HG02678 (cell line): ENCODE measurements at regions not wholly inside any gene's neighbourhood (a gene's known extent, or its start where the extent isn't known, plus 50 kb on each side); places are given as distances from the start of the nearest gene placed in this dataset.

ENCODE experiments used
- ATAC-seq: cut with Tn5 transposase; IDR thresholded peaks from one replicate; pipeline ENCODE4 v1.9.1; 2021; ENCODE audit warnings: mild to moderate bottlenecking, moderate library complexity; ENCODE audit not compliant: unreplicated experiment

GRCh38 chr15:70316059-70316600 lies 218.4 kb upstream of the TLE3 start:
- no peak for ATAC-seq

- ATAC-seq: no peak
These were observed 217.7 kb upstream of the TLE3 start for GRCh38 chr15:70315431-70315830.

GRCh38 chr15:70314688-70315087 lies 217.0 kb upstream of the TLE3 start:
- no peak for ATAC-seq

DNA sequence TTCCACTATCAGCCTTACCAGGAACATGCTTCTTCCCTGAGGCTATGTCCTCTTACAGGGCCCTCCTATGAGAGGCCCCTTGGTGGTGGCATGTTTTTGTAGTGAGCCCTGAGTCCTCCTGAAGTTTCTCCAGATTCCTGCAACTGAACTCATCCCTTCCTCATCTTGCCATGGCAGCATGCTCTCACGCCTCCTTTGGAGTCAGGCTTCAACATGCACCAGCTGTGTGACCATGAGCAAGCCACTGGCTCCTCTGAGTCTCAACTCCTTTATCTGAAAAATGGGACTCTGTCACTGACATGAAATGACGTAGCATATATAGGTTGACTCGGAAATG lies 216.3 kb upstream of the TLE3 start:
- ATAC-seq: no peak

DNA sequence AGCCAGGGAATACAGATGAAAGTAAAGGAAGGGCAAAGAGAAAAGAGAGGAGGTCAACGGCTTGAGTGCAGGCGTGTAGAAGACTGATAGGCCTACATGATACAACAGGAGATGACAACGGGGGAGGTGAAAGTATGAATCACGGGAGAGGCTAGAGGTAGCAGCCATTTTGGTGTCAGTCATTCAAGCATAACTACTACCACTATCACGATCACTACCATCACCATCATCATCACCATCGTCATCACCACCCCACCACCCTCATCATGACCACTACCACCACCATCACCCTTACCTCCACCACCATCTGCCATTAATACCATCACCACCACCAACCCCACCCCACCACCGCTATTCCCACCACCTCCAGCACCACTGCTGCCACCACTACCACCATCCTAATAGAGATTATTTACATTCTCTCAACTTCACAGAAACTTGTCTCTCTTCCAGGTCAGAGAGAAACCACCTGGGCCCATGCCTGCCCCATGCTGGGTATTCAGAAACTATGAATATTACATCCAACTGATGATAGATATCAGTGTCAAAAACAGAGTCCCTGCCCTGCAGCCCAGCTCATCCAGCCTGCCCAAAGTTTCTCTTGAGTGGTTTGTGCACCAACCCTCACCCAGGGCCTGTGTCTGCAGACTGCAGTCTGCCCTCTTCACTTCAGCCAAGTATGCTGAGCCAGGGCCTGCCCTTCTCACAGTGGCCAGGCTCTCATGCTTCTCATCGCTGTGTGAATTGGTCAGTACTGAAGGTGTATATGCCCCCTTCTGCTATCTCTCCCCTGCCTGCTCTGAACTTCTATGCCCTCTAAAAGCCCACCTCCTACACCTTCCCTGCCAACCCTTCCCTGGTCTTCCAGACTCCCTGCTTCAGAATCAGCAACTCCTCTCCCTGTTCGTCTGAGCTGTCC lies 215.6 kb upstream of the TLE3 start:
- ATAC-seq: no peak

DNA sequence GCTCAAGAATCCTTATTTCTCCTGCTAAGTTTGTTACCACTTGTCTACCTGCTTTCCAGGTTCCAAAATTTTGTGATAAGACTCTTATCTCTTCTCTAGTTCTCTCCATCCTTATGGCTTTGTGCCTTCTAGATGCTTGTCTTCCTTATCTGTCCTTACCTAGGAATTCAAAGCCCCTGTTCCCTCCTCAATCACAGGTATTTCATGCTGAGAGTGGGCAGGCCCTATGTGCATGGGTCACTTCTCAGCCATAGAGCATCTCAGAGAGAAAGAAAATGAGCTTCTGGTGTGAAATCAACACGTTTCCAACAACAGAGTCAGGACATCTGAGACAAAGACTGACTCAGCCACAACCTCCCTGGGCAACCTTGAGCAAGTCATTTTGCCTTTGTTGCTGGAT lies 214.1 kb upstream of the TLE3 start:
- ATAC-seq: no peak

DNA sequence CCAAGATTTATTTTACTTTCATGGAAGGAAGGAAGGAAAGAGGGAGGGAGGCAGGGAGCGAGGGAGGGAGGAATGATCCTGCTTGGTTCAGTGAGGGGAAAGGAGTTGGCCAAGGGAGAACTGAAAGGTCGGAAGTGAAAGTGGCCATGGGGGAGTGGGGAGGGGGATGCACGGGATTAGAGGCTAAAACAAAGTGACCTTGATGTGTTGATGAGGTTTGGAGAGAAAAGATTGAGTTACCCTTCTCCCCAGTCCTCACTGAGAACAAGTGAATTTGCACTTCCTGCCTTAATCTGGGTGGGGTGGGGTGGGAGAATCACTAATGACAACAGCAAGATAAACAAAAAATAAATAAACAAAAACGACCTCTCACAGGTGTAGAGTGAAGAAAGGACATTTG lies 212.0 kb upstream of the TLE3 start:
- ATAC-seq: no peak

DNA sequence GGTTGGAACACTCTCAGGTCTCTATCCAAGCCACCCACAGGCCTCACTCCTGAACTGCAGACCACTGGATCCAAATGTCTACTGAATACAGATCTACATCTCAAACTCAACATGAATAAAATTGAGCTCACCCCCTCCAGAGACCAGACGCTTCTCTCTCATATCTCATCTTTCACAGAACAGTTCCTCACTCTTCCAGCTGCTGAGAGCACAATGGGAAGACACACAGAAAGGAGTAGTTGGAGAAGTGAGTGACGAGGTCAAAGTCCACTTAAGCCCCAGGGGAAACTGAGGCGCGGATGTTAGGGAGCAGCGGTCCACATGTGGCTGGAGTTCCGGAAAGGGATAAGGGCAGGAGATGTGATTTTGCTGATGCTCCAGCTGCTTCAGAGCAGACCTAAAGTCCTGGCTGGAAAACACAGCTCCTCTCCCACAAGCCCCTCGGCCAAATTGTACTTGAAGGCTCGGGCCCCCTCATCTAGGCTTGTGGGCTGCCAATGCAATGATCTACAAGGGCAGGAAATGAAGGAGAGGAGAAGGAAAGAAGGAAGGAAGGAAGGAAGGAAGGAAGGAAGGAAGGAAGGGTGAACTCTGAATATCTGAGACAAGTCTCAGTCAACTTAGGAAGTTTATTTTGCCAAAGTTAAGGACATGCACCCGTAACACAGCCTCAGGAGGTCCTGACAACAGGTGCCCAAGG lies 211.2 kb upstream of the TLE3 start:
- no peak for ATAC-seq

- peak; percentile 65 for ATAC-seq
These were observed 210.5 kb upstream of the TLE3 start for GRCh38 chr15:70308011-70308734.

GRCh38 chr15:70306582-70306981 lies 208.9 kb upstream of the TLE3 start:
- no peak for ATAC-seq

- ATAC-seq: no peak
These were observed 208.4 kb upstream of the TLE3 start for GRCh38 chr15:70306081-70306480.

DNA sequence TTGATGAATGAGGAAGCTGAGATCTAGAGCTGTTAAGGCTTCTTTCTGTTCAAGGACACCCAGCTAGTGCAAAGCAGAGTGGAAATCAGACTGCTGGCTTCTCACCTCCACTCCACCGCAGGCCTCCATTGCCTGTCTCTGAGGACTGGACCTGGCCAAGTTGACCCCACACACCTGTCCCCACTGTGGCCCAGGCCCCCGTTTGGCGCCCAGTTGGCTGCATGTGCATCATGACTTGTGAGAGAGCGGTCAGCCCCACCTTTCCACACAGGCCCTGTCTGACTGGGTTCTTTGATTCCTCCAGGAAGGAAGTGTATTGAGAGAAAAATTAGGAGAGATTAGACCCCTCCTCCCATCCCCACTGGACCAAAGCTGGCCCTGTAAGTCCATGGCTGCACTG lies 206.3 kb upstream of the TLE3 start:
- no peak for ATAC-seq

DNA sequence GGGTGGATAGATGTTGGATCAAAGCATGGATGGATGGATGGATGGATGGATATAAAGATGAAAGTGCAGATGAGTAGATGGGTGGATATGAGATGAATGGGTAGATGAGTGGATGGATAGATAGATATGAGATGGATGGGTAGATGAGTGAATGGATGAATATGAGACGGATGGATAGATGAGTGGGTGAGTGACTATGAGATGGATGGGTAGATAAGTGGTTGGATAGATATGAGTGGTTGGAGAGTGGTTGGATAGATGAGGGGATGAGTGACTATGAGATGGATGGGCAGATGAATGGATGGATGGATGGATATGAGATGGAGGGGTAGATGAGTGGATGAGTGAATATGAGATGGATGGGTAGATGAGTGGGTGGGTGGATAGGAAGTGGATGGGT lies 204.6 kb upstream of the TLE3 start:
- ATAC-seq: no peak

DNA sequence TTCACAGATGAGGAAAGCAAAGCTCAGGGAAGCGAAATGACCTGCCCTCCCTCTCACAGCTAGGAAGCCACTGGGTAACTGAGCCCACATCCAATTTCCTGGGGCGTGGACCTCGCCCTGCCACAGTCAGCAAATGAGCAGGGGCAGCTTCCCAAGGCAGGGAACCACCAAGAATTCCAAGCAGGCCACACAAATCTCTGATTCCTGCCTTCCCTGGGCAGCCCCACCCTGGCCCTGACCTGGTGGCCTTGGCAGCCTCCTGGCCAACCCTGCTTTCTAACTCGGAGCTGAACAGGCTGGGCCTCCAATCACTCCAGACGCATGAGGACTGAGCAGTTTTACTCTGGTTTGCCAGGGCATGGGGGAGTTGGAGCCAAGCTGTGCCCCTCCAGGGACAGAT lies 203.7 kb upstream of the TLE3 start:
- ATAC-seq: no peak

DNA sequence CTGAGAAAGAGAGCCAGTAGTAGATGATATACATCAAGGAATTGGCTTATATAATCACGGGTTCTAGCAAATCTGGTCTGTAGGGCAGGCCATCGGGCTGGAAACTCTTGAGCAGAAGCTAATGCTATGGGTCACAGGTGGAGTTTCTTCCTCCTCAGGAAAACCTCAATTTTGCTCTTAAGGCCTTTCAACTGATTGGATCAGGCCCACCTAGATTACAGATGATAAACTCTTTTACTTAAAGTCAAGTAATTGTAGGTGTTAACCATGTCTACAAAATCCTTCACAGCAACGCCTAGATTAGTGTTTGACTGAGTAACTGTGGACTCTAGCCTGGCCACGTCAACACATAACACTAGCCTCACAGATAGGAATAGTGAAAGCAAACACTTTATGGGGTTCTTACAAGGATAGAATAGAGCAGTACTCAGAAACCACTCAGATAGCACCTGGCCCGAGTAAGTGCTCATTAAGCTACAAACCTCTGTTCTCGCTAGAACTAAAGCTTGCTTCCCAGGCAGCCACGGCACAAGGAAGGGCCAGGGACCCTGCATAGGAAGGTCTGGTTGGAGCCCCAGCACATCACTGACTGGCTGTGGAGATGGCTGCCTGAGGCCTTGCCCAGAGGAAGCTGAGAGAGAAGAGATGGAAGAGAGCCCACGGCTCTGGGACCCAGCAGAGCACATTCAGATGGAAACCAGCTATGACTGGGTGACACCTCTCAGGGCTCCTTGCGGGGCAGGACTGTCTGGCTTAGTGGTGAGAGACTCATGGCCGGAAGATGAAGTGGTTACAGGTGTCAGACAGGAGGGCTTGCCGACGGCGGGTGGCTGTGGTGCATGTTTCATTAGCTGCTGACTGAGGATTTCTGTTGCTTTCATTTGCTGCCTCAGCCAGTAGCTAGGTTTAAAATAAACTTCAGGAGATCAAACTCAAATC lies 202.5 kb upstream of the TLE3 start:
- ATAC-seq: peak; percentile 97

DNA sequence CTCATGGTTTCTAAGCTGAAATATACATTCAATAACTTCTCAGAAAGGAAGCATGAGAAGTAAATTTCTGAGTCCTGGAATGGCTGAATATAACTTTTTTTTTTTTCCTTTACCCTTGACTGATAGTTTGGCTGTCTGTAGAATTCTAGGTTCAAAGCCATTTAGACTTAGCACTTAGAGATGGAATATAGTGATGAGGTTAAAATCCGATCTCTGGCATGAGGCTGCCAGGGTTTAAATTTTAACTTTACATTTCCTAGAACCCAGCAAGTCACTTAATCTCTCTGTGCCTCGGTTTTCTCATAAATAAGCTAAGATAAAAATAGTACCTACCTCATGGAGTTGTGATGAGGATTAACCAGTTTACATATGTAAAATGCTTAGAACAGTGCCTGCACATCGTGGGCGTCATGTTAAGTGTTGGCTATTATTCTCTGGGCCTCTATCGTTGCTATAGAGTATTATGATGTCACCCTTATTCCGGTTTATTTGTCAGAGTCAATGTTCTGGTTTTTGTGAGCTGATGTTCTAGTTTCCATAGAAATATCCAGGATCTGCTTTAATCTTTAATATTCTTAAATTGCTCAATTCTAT lies 199.8 kb upstream of the TLE3 start:
- no peak for ATAC-seq

- ATAC-seq: no peak
These were observed 197.1 kb upstream of the TLE3 start for GRCh38 chr15:70294731-70295305.

- ATAC-seq: no peak
These were observed 196.1 kb upstream of the TLE3 start for GRCh38 chr15:70293591-70294470.

DNA sequence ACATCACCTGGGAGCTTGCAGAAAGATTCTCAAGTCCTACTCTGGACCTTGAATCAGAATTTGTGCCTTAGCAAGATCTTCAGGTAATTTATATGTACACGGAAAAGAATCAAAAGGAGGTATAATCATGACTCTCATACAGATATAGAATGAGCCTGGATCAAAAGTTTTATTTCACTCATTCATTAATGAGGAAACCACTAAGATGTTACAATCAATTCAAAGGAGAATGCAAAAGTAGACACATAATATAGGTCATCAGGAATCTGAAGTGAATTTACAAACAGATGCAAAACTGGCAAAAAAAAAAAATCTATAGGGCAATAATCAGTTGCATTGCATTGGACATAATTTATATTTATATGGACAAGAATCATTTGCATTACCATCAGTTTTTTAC lies 195.4 kb upstream of the TLE3 start:
- ATAC-seq: no peak
